ENCODE measurements at regions not wholly inside any gene's neighbourhood (a gene's known extent, or its start where the extent isn't known, plus 50 kb on each side); places are given as distances from the start of the nearest gene placed in this dataset.

DNA sequence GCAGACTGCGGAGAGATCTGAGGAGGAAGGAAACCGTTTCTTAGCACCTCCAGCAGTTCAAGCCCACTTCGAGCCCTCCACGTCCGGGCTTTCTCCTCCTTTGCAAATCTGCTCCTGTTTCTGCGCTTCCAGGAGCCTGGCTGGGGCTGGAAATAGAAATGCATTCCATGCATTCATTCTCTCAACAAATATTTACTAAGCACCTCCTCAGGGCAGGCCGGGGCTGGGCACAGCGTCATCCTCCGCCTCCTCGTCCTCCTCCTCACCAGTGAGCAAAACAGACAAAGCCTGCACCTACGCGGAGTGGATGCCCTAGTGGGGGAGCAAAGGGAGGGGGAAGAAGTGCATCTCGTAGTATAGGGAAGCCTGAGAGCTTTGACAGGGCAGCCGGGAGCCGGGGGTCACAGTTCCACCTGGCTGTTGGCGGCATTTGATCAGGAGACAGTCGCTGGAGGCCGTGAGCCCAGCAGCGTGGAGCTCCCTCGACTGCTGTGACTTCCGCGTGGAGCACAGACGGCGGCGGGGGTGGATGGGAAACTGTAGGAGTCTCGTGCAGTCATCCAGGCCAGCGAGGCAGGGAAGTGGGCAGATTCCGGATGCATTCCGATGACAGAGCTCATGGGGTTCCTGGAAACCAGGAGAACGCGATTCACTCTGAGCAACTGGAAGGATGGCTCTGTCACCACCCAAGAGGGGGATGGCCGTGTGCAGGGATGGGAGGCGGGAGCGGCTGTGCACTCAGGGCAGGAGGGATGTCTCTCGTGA lies 93.5 kb downstream of the SIK1 start:
- H2AFZ ChIP-seq (ENCODE audit: low read depth, low read length), result peak overlapping the region; percentile 18
- CTCF ChIA-PET, result no interaction called here
- no peak overlapping the region for H3K4me3 ChIP-seq (replicated peaks in 1 of 3; ENCODE audit: insufficient read depth in 1 of 3, low read depth in 1 of 3, low read length in 3 of 3)
- dilution Hi-C loops (cut with MboI; ENCODE audit: extremely low pct_ligation_motif_present, low sequenced_read_pairs) (no loop called here), intact Hi-C loops (cut with micrococcal nuclease) (loop anchor here (2.0 to 5.0 kb wide), 2 partner anchors 13 to 324 kb away; partner anchors contain the start of genes HSF2BP and RRP1B)
- DNase-seq (ENCODE audit: low read depth, low spot score) (peak; percentile 58), FAIRE-seq (peak; percentile 72)
- no peak overlapping the region for H3K4me2 ChIP-seq (ENCODE audit: insufficient read depth, low read length)
- peaks cover 19% of the 10 kb centered on the region for H3K4me1 ChIP-seq (ENCODE audit: control insufficient read depth, extremely low read depth, insufficient read depth, low read length)
- H3K9ac ChIP-seq (replicated peaks; ENCODE audit: extremely low read depth, insufficient read depth, low read length), result peak overlapping the region; percentile 48
- no peaks in the 10 kb centered on the region for H3K9me1 ChIP-seq (replicated peaks; ENCODE audit: control insufficient read depth, extremely low read depth, insufficient read depth, low read length)
- H3K36me3 ChIP-seq (ENCODE audit: control insufficient read depth in 2 of 2, extremely low read depth in 1 of 2, insufficient read depth in 2 of 2, low read length in 2 of 2), result no peaks in the 10 kb centered on the region
- H3K27ac ChIP-seq (ENCODE audit: insufficient read depth, low read depth, low read length), result peak overlapping the region; percentile 49
- no peaks in the 10 kb centered on the region for H3K79me2 ChIP-seq (ENCODE audit: control insufficient read depth, insufficient read depth, low read length)
- TF ChIP-seq, protein P1, sequence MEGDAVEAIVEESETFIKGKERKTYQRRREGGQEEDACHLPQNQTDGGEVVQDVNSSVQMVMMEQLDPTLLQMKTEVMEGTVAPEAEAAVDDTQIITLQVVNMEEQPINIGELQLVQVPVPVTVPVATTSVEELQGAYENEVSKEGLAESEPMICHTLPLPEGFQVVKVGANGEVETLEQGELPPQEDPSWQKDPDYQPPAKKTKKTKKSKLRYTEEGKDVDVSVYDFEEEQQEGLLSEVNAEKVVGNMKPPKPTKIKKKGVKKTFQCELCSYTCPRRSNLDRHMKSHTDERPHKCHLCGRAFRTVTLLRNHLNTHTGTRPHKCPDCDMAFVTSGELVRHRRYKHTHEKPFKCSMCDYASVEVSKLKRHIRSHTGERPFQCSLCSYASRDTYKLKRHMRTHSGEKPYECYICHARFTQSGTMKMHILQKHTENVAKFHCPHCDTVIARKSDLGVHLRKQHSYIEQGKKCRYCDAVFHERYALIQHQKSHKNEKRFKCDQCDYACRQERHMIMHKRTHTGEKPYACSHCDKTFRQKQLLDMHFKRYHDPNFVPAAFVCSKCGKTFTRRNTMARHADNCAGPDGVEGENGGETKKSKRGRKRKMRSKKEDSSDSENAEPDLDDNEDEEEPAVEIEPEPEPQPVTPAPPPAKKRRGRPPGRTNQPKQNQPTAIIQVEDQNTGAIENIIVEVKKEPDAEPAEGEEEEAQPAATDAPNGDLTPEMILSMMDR (IDR thresholded peaks at IDR 0.05; ENCODE audit: extremely low read depth in 1 of 2, insufficient read depth in 1 of 2, low read depth in 1 of 2, low read length in 2 of 2), result no peak
- TF ChIP-seq GATA2 (IDR thresholded peaks at IDR 0.05; ENCODE audit: insufficient read depth, insufficient read length, low read depth, low read length) (no peak), FOS (IDR thresholded peaks at IDR 0.05; ENCODE audit: borderline replicate concordance, insufficient read depth, low read length) (no peak), JUN (IDR thresholded peaks at IDR 0.05; ENCODE audit: borderline replicate concordance, insufficient read depth, insufficient read length, low read depth) (no peak)
- TF ChIP-seq, protein P2, sequence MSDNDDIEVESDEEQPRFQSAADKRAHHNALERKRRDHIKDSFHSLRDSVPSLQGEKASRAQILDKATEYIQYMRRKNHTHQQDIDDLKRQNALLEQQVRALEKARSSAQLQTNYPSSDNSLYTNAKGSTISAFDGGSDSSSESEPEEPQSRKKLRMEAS (IDR thresholded peaks at IDR 0.05; ENCODE audit: insufficient read depth, insufficient read length), result peak; percentile 71
- H3K27me3 ChIP-seq (ENCODE audit: control insufficient read depth in 2 of 2, insufficient read depth in 2 of 2, low read length in 2 of 2), result no peaks in the 10 kb centered on the region
- no peaks in the 10 kb centered on the region for H3K9me3 ChIP-seq (replicated peaks; ENCODE audit: control insufficient read depth, insufficient read depth, low read length)
- H4K20me1 ChIP-seq (replicated peaks; ENCODE audit: control insufficient read depth, extremely low read depth, insufficient read depth, low read length), result no peaks in the 10 kb centered on the region
- BruUV-seq (replicated peaks), result no TSS peak
- POLR2A ChIA-PET, result no interaction called here
